IPS-NIHi11 (cell line): ENCODE measurements at regions not wholly inside any gene's neighbourhood (a gene's known extent, or its start where the extent isn't known, plus 50 kb on each side); places are given as distances from the start of the nearest gene placed in this dataset.

Experiments
- DNase-seq: peaks from one replicate; pipeline ENCODE4 v3.0.0; 2012; ENCODE audit warnings: mixed read lengths, low spot score

DNA sequence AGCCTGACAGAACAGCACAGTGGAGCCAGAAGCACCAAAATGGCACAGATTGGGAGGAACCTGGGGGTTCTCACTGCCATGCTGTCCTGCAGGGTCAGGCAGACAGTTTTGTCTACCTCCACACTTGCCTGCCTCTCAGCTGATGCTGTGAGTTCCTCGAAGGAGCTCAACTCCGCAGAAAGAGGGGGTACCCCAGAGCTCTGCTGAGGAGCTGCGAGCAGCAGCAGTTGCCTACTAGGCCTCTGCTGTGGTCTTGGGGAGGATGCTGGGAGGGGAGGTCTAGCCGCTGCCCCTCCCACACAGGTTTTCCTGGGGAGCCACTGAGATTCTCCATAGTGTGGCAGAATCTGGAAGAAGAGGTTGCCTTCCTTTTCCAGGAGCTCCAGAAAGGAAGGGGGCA is 192.5 kb downstream of the FOXD2 start:
- no peak for DNase-seq

DNA sequence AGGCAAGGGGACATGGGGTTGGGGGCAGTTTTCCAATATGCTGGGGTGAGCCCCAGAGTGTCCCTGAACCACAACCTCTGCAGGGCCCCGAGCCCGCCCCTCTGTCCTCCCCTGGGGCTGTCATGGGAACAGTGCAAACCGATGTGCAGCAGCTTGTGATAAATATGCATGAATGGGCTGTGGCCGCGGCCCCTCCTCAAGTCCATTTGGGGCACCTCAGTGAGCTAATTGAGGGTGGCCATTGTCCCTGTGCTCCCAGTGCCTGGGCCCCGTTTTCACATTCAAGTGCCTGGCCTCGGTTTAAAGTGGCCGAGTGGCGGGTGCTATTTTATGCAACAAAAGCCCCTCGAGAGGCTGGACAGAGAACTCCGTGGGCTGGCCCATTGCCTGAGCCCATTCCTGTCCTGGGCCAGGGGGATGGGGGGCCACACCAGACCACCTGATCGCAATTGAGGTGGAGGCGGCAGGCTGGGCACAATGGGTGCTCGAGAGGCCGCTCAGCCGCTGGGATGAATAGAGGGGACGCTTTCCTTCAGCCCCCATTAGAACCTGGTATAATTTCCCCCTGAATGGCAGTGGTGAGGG is 193.7 kb downstream of the FOXD2 start:
- no peak for DNase-seq

DNA sequence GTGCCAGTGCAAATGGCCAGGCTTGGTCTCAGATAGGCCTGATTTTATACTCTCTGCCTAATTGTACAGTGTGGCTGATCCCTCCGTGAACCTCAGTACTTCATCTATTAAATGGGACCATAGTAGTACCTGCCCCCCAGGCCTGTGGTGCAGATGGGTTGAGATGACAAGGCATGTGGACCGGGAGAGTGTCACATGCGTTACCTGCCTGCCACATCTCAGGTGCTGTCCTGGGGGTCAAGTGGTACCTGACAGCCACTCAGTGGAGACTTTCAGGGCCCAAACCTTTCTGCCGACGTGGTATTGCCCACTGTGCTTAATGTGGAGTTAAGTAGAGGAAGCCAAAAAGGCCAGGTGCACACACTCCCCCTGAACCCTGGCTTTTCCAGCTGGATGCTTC is 197.3 kb downstream of the FOXD2 start:
- DNase-seq, result no peak

DNA sequence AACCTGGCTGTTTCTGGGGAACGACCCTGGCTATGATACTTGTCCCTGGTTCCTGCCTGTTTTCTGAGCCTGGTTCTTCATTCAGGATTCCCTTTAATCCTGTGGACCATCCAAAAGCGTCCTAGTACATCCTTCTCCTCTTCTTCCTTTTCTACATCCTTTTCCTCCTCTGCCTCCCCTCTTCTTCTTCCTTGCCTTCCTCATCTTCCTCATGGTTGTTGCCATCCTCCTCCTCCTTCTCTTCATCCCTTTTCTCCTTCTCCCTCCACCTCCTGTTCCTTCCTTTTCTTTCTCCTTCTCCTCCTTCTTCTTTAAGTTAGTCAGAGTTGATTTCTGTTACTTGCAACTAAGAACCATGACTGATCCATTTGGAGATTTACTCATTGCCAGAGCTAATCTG is 197.8 kb downstream of the FOXD2 start:
- no peak for DNase-seq

DNA sequence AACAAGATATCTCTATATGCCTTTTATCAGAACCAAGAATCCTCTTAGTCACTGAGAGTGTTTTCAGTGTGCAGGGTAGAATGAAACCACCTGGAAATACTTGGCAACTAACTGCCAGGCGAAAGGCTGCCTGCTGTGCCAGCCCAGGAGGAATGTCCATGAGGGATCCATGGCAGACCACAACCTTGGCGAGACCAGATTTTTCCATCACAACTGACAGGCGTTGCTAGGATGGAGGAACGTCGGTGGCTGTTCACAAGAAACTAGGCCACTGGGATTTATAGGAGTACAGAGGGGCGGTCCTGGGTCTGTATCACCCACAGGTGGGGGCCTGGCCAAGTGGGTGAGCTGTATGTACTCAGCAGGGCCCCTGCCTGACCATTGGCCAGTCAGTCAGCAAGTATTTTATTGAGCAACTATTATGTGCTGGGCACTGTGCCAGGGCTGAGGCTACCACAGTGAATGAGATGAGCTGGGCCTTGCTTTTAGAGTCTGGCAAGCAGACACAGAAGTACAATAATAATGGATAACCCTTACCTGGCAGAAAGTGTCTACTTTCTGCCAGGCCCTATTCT is 199.4 kb downstream of the FOXD2 start:
- DNase-seq, result no peak

DNA sequence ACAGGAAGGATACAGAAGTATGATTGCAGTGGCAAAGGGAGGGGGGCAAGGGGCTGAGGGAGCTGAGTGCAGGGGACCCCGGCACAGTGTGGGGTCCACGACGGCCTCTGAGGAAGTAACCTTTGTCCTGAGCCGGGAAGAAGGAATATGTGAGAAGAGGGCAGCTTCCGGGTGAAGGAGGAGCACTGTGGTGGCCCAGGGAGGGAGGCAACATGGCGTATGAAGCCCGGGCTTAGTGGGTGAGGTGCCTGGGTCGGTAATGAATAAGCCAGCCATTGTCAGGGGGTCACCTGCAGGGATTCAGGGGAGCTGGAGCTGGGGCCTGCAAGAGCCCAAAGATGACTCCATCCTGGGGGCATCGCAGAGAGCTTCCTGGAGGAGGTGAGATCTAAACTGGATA is 200.4 kb downstream of the FOXD2 start:
- no peak for DNase-seq

DNA sequence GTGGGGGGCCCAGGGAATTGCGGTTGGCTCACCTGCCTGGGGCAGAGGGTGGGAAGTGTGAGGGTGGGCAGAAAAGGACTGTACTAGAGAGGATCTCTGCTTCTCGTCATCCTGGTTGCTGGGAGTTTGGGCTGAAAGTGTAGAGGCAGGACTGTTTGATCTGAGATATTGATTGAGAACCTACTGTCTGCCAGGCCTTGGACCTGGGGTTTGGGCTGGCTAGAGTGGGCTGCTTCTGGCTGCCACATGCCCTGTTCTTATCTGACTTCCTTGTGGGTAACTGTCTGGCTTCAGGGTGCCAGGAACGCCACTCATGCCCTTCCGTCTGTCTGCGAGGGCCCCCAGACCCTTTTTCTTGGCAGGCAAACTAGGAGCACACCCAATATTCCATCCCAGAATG is 200.9 kb downstream of the FOXD2 start:
- no peak for DNase-seq

DNA sequence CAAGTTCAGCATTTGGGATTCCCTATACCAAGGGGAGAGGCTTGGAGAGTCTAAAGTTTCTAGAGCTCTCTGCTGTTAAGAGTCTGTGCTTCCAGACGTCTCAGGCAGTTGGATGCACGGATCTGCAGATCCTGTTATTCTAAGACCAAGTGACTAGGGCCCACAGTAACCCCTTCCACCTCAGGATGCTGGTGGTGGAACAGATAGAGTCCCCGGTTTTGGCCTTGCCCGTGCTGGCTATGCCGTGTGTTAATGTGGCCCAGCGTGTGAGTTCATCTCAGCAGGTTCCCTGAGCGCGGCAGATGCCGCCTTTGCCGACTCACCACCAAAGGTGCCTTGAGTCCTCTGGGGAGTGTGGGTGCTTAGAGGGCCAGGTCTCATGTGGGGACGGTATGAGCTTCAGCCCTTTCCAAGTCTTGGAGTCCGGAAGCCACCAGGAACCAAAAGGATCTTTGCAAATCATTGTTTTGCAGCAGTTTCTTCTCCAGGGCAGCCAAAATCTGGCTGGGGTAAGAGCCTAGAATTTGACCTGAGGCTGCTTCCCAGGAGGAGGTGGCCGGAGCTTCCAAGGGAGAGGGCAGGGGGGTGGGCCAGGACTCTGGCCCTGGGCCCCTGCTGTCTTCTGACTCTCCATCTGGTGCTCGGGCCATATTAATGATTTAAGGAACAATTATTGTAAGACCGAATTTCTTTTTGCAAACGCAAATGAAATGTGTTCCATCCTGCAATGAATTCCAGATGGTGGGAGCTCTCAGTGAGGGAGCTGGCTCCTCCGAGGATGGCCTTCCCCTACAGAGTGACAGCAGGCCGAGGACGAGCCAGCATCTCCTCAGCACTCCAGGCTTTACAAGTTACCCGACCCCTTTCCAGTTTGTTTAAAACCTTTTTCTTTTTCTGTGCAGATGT is 205.7 kb downstream of the FOXD2 start:
- DNase-seq, result peak; percentile 44

DNA sequence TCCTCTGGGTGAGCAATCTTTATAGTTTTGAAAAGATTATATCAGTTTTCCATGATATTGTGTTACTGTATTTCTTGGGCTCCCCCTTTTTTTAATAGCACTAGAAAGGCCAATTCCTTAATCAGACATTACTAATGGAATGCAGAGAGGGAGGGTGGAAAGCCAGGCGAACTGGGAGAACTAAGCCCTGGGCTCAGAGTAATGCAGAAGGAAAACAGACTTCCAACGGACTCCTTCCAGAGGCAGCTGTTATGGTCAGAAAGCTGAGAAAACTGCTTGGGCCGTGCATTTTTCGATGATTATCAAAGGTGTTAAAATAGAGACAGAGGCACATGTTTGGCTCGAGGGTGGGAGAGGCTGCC is 206.3 kb downstream of the FOXD2 start:
- DNase-seq, result peak; percentile 52

DNA sequence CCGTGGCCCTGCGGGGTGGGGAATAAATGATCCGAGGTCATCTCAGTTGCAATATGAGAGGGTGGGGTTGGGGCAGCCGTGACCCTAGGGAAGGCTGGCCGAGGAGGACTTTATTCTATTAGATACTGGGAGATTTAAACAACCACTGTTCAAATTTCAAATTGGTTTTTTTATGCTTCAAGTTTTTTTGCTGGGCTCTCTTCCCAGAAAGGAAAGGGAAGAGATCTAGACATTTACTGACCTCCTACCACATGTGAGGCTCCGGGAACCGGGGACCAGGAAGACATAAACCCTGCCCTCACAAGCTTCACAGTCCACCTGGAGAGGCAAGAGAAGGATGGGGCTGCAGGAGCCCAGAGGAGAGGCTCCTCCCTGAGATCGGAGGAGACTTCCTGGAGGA is 207.3 kb downstream of the FOXD2 start:
- DNase-seq, result no peak

DNA sequence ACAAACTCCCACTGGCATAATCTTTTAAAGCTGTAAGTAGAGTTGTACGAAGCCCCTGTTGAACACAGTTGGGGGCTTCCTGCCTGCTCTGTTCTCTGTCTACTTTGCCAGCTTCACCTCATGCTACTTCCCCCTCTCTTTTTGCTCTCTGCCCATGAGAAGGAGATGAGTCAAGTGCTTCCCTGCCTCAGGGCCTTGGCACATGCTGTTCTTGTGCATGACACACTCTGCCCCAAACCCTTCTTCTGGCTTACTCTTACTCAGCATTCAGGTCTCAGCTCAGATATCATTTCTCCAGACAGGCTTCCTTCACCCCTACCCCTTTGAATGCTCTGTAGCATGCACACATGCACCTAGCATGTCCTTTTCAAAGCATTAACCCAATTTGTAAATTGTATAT is 208.8 kb downstream of the FOXD2 start:
- no peak for DNase-seq

DNA sequence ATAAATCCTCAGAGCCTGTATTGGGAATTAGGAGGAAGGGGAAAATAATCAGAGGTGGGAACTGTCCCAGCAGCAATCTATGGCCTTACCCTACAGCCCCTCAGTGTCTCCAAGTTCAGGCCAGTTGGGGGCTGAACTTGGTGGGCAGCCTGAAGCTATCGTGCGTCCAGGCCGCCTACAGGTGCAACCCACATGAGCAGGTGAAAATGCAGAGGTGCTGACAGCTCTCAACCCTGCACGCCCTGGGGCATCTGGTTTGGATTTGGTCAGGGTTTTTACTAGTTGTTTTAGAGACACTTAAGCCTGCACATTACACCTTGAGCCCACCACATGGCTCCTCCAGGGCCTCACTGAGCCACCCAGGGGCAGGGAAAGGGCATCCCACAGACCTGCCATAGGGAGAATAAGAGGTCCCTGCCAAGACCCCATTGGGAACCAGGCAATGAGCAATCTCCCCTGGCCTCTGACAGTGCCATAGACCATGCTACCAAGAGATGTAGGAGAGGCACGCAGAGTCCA is 209.5 kb downstream of the FOXD2 start:
- DNase-seq, result no peak

DNA sequence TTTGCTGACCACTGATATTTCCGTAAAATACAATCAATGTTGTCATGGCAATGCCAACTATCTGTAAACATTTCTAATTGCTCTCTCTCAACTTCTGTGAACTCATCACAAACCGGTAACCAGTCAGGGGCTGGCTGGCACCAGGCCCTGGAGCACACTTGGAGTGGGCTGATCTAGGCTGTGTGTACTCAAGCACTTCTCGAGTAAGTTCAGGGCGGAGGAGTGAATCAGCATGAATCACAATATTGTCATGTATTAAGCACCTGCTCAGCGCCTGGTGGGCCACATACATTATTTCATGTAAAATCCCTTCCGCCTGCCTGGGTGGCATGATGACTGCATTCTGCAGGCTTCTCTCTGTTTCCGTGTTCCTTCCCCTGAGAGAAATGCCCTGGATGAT is 212.4 kb downstream of the FOXD2 start:
- DNase-seq, result no peak

DNA sequence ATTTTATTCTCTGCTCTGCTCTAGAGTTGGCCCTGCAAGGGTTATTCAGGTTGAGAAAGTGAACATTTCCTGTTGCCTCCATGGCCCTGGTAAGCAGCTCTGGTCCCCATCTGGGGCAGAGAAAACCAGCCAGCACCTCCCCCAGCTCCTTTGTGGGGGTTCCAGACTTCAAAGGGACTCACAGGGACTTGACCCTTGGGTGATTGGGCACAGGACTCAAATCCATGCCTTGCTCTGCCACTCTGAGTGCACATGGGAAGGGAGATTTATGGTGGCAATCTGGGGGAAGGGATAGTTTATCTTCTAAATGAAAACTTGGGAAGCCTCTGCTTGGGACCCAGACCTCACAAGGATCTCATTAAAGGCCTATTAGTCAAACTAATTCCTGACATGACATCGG is 212.8 kb downstream of the FOXD2 start:
- no peak for DNase-seq

DNA sequence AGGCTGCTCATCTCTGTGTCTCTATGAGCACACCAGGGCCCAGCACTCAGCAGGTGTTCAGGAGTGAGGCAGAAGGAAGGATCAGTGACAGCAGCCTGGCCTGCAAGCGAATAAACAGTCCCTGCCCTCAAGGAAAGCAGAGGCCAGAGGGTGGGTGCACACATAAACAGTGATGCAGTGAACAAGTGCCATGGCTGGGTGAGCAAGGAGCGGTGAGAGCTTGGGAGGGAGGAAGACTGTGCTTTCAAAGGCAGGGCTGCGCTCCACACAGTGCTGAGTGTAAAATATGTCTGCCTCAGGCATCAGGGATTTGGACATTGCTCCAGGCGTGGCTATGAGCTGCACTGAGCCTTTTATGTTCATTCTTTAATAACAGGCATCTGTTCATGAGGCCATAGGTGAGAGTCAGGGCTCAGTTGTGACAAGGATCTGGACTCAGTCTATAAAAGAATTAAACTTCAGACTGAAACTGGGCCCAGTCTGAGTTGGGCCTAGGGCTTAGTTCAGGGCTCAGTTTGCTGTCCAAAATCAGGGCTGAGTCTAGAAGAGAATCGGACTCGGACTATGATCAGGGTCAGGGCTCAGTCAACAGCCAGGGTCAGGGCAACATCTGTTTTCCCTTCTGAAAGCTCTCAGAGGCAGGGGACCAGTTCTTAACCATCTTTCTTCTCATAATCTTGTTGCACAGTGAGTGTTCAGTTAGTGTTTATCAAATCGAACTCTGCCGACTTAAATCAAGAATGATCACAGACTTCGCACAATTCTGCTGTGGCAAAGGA is 213.7 kb downstream of the FOXD2 start:
- DNase-seq, result no peak

DNA sequence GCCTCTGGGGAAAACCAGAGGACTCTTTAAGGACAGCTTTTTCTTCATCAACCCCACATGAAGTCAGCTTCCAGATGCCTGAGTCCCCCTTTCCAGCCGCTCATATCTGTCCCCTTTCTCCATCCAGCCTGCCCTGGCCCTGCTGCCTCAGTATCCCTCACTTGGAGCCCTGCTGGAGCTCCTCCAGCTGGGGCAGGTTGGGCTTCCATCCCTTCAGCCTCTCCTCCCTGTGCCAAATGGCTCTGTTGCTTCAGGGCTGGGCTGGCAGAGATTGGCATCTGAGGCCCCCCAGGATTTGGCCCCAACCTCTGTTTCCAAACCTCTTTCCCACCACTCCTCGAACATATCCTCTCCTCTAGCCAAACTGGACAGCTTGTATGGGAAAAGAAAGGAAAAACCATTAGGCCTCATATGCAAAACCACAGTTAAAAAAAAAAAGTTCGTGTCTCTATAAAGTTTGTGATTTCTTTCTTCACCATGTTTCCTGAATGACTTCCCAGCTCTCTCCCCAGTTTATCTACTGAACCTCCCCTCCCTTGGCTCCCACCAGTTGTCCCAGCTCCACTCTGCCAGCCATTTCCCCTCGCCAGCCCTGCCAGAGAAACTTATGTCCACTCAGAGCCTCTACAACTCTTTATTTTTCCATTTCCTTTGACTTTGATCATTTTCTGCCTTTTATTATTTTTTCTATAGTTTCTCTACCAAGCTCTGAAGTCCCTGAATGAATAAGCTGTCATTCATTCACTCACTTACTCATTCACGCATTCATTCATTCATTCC is 217.9 kb downstream of the FOXD2 start:
- DNase-seq, result no peak

DNA sequence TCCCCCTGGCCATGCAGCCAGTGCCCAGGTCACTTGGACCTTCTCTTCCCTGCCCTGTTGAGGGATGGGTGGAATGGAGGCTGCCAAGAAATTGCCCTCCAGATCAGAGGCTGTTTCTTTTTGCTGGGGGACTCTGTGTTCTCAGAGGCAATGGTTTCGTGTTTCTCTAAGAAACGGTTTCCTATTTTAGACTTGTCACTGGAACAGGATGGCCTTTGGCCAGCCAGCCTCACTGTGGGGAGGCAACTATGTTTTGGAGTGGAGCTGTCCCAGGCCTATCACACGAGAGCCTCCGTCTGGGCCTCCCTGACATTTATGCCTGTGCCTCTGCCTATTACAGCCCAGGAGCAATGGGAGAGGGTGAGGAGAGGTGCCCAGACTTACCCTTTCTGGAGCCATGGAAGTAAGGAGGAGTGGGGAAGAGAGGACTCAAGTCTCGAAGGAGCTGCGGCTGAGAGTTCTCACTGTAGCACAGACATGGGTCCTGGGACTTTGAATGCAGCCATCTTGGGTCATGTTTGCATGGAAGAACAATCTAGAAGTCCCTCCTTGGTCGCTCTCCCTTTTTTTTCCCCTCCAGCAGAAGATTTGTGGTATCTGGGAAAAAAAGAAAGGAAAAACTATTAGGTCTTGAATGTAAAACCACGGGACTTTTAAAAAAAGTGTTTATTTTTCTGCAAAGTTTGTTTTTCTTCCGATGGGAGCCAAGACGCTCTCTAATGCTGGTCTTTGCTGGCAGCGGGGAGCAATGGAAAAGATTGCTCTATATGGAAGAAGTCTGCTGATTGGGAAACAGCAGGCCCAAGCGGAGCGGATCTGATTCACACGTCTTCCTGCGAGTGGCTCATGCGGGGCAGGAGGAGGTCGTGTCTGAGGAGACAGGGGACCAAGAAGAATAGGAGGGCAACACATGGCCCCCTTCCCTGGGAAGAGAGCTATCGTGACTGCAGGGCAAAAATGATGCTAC is 219.2 kb downstream of the FOXD2 start:
- no peak for DNase-seq

DNA sequence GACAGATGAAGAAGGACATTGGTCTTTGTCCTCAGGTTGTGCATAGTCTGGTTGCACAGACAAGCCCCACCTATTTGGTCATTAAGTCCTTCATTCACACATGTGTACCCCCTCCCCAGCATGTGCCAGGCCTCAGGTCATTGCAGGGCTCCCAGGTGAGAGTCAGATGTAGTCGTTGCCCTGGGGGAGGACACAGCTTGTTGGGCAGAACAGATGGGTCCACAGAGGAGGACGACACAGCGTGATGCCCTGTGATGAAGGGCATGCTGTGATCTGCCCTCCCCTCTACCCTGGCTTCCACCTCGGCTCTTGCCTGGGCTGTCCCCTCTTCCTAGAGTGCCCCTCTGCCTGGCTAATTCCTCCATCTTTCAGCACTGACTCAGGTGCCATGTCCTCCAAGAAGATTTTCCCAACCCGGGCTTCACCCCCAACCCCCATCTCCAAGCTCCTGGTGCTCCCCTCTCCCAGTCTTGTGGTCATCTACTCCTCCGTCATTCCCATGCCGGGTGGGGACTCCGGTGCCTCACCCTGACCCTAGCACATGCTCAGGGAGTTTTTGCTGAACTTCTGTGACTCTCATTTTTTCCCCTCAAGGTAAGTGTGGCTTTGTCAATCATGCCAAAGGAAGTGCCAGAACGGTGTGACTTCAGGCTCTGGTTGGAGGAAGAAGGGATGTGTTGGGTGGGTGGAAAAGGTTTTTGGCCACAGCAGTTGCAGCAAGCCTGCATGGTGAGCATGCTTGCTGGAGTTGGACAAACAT is 220.5 kb downstream of the FOXD2 start:
- DNase-seq, result no peak

DNA sequence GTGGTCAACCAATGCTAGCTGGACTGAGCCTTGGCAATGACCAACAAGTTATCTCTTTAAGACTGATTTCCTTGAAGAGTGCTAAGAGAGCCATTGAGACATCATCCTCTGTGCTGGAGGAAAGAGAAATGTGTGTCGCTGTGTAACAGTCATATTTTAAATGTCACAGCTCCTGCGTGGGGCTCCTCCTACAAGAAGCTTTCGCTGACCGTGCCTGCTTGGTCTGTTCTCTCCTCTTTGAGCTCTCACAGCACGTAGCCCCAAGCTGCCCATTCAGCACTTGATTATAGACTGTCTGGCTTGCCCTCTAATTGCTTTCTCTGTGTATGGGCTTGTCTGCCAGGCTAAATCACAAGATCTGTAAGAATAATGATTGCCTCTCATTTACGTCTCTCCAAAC is 221.3 kb downstream of the FOXD2 start:
- DNase-seq, result no peak

DNA sequence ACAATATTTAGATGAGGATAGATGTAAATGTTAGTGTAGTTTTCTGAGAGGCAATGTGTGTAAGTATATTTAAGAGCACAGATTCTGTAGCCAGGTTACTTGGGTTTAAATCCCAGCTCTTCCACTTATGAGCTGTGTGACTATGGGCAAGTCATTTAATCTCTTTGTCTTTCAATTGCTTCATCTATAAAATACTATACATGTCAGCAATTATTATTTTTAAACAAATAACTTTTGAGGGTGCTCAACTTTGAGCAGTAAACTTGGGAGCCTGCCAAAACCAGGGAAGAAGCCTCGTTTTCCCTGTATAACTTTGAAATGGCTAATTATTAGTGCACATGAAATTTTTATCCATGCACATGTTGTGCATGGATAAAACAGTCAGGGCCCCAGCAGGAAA is 222.8 kb downstream of the FOXD2 start:
- DNase-seq, result no peak
